ENCODE measurements at regions not wholly inside any gene's neighbourhood (a gene's known extent, or its start where the extent isn't known, plus 50 kb on each side); places are given as distances from the start of the nearest gene placed in this dataset.

DNA sequence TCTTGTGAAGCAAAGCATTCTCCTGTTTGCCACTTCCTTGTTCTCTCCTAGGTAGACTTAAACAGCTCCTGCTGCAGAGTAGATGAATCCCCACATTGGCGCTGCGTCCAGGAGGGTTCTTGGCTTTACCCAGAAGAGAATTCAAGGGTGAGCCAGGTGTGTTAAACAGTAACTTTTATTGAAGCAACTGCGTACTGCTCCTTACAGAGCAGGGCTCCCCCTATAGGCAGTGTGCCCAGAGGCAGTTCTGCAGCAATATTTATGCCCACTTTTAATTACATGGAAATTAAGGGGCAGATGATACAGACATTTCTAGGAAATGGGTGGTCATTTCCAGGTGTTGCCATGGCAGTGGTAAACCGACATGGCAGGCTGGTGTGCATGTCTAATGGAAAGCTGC lies 987.6 kb upstream of the RBFOX1 start:
- Mint-ChIP-seq H3K27ac (no peak overlapping the region), H3K36me3 (no peaks in the 10 kb centered on the region), H3K4me3 (no peak overlapping the region), H3K27me3 (no peaks in the 10 kb centered on the region), H3K4me1 (no peaks in the 10 kb centered on the region), H3K9me3 (peaks cover 14% of the 10 kb centered on the region)
- CTCF ChIA-PET, result no interaction called here
- no peak for DNase-seq

DNA sequence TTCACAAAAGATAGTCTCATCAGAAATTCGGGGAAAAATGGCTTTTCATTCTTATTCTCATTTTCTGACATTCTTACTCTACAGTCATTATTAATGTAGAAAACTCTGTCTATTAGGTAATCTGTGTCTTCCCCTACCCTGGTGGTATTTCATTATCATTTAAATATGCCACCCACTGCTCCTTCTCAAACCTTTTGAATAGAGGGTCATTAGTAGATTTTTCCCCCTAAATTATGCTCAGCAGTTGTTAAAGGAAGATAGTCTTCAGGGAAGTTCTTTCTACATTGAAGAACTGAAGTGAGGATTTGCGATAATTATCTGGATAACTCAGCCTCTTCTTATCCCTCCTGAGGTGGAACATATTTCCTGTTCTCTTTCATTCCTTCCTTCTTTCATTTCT lies 989.5 kb upstream of the RBFOX1 start:
- DNase-seq, result no peak
- no peaks in the 10 kb centered on the region for H3K4me1 Mint-ChIP-seq
- H3K9me3 Mint-ChIP-seq, result peaks cover 16% of the 10 kb centered on the region
- CTCF ChIA-PET, result no interaction called here
- H3K36me3 Mint-ChIP-seq, result no peaks in the 10 kb centered on the region
- H3K4me3 Mint-ChIP-seq, result no peak overlapping the region
- no peak overlapping the region for H3K27ac Mint-ChIP-seq
- no peaks in the 10 kb centered on the region for H3K27me3 Mint-ChIP-seq

DNA sequence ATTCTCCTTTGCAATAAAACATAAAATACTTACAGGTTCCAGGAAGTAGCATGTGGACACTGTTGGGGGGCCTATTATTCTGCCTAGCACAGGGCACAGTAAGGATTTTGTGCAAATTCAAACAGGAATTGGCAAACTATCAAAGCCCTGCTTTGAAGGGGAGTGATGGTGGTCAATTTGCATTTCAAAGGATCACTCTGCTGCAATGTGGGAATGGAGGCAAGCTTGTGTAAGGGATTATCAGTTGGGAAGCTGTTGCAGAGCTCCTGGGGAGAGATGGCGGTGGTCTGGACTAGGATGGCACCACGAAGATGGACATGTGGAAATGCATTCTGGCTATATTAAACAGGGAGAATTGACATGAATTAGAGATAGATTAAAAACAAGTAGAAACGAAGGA lies 990.7 kb upstream of the RBFOX1 start:
- Mint-ChIP-seq H3K4me3 (no peak overlapping the region), H3K36me3 (no peaks in the 10 kb centered on the region), H3K9me3 (peaks cover 19% of the 10 kb centered on the region), H3K4me1 (no peaks in the 10 kb centered on the region), H3K27me3 (no peaks in the 10 kb centered on the region), H3K27ac (no peak overlapping the region)
- DNase-seq, result no peak
- CTCF ChIA-PET, result no interaction called here

DNA sequence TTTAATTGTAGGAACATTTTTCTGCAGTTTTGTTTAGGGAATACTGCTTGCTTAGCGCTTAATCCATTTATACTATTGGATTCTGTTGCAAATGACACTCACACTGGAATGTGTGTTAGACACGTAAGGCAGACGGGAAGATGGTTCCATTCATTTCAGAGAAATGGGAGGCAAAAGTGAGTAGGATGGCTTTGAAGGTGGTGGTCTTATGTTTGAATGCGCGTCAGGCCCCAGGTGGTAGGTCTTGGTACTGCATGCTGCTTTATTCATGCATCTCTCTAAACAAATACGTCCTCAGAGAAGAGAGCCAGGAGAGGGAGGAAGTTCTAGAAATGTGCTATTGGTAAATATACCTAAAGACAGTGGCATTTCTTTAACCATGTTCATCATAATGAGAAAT lies 997.6 kb upstream of the RBFOX1 start:
- Mint-ChIP-seq H3K27me3 (no peaks in the 10 kb centered on the region), H3K9me3 (peaks cover 22% of the 10 kb centered on the region), H3K4me1 (no peaks in the 10 kb centered on the region), H3K4me3 (no peak overlapping the region), H3K36me3 (no peaks in the 10 kb centered on the region), H3K27ac (no peak overlapping the region)
- CTCF ChIA-PET, result no interaction called here
- DNase-seq, result no peak

DNA sequence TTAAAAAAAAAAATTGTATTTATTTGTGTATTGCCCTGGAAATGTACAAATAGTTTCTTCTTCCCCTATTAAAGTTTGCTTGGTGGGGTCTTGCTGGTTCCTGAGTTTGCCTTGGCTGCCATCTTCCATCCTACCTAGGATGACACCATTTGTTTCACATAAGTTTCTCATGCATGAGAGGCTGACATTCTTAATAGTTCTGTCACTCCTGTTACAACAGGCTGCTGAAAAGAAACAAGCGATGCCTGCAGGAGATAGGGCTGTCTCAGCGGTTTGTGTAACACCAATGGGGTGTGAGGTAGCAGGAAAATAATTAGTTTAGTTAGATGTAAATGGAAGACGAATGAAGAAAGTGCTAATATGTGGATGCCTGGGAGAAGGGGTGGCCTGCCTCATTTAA lies 1000.9 kb upstream of the RBFOX1 start:
- no peak overlapping the region for H3K27ac Mint-ChIP-seq
- H3K27me3 Mint-ChIP-seq, result no peaks in the 10 kb centered on the region
- no peak for DNase-seq
- CTCF ChIA-PET, result no interaction called here
- H3K4me1 Mint-ChIP-seq, result no peaks in the 10 kb centered on the region
- no peaks in the 10 kb centered on the region for H3K36me3 Mint-ChIP-seq
- H3K4me3 Mint-ChIP-seq, result no peak overlapping the region
- peaks cover 16% of the 10 kb centered on the region for H3K9me3 Mint-ChIP-seq

DNA sequence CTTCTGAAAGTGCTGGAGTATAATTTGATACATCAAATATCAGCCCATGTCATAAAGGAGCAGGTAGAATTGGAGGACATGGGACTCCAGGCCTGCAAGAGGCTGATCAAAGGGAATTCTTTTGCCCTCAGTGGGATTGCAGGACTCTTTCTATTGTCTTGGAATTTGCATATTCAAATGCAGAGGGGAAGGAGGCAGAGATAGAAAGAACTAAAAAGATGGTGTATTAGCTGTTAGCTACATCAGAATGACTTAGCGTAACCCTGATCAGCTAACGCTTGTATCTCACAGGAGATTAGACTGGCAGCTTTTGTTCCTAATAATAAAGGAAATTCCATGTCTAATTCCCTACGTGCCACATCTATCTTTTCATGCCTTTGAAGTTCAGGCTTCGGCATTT lies 1014.7 kb upstream of the RBFOX1 start:
- DNase-seq, result no peak
- Mint-ChIP-seq H3K4me3 (no peak overlapping the region), H3K27ac (no peak overlapping the region), H3K4me1 (no peaks in the 10 kb centered on the region), H3K9me3 (peaks cover 10% of the 10 kb centered on the region), H3K36me3 (no peaks in the 10 kb centered on the region), H3K27me3 (no peaks in the 10 kb centered on the region)
- CTCF ChIA-PET, result interaction anchor here (1.2 kb wide), 1 partner anchor 9 kb away, joined by 3 read pairs; no protein-coding TSS in a partner anchor

DNA sequence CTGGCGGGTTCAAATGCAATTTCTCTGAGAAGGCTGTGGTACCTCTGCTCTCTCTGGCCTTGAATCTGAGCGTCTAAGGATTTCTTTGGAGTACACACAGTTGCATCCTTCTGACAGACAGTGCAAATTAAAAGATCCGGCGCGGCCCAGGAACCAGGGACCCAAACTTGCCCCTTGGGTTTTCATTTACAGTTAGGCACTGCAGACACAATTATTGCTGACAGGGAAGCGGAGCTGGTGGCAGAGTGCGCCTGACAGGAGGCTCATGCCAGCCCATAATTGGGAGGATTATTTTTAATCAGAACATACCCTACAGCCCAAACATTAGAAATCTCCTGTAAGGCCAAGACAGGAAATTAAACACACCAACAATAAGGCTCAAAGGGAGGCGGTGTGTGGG lies 1023.4 kb upstream of the RBFOX1 start:
- no peak overlapping the region for H3K27ac Mint-ChIP-seq
- no peak for DNase-seq
- no peak overlapping the region for H3K4me3 Mint-ChIP-seq
- H3K36me3 Mint-ChIP-seq, result no peaks in the 10 kb centered on the region
- no peaks in the 10 kb centered on the region for H3K4me1 Mint-ChIP-seq
- no peaks in the 10 kb centered on the region for H3K27me3 Mint-ChIP-seq
- CTCF ChIA-PET, result interaction anchor here (1.1 kb wide), 1 partner anchor 8 kb away, joined by 3 read pairs; no protein-coding TSS in a partner anchor
- peaks cover 17% of the 10 kb centered on the region for H3K9me3 Mint-ChIP-seq

DNA sequence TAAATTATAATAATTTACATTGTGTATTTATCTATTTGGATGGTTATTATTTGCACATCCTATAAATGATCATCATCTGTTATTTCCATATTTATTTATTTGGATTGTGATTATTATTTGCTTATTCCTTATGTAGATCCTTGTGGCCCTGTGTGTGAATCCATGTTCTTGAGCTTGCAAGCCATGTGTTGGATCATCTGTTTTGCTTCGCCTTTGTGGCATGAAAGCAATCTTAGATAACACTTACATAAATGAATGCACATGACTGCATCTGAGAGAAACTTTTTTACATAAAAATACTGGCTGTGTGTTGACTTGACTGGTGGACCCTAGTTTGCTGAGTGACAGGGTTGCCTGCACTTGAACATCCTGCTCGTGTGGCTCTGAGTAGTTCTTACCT lies 1024.5 kb upstream of the RBFOX1 start:
- Mint-ChIP-seq H3K27me3 (no peaks in the 10 kb centered on the region), H3K36me3 (no peaks in the 10 kb centered on the region), H3K4me3 (no peak overlapping the region), H3K9me3 (peaks cover 17% of the 10 kb centered on the region), H3K27ac (no peak overlapping the region), H3K4me1 (no peaks in the 10 kb centered on the region)
- CTCF ChIA-PET, result no interaction called here
- no peak for DNase-seq

DNA sequence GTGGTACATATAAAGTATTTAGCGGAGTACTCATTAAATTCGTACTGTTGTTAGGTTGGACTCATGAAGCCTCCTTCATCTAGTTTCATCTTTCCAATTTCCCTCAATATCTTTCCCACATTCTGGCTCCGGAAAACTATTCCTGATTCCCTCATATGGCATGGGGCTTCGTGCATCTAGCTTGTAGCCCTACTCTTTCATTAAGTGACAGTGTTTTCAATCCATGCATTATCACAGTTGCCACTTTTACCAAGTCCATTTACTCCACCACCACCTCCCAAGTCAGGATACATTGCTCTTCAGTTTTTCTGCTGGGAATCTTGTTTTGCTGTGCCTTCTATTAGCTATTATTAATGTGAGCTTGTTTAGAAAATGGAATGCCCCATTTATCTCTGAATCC lies 1032.1 kb upstream of the RBFOX1 start:
- no peaks in the 10 kb centered on the region for H3K36me3 Mint-ChIP-seq
- no peak overlapping the region for H3K27ac Mint-ChIP-seq
- H3K9me3 Mint-ChIP-seq, result peaks cover 22% of the 10 kb centered on the region
- no peak overlapping the region for H3K4me3 Mint-ChIP-seq
- no peak for DNase-seq
- no peaks in the 10 kb centered on the region for H3K27me3 Mint-ChIP-seq
- CTCF ChIA-PET, result no interaction called here
- H3K4me1 Mint-ChIP-seq, result no peaks in the 10 kb centered on the region

DNA sequence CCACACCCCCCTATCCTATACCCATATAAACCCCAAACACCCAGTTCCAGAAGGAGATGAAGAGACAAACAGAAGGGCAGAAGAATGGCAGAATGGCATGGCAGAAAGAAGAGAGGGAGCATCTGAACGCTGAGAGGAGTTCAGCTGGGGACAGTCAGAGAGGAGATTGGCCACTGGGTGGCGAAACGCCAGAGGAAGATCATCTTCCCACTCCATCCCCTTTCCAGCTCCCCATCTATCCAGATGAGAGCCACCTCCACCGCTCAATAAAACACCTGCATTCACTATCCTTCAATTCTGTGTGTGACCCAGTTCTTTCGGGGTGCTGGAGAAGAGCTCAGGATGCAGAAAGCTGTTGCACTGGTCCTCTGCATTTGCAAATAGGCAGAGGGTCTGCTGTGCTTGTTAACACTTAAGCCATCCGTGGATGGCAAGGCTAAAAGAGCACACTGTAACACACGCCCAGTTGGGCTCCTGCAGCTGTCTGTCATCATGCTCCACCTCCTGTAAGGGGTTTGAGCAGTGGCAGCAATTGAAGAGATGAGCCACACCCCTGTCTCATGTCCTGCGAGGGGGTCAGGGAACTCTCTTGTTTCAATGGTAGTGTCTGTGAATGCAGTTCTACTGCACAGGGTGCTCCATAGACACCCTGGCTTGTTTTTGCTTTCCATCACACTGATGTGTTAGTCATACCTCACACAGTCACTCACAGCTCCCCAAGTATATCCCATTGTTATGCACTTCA lies 1034.8 kb upstream of the RBFOX1 start:
- Mint-ChIP-seq H3K27ac (no peak overlapping the region), H3K36me3 (no peaks in the 10 kb centered on the region), H3K9me3 (peaks cover 29% of the 10 kb centered on the region), H3K27me3 (no peaks in the 10 kb centered on the region), H3K4me1 (no peaks in the 10 kb centered on the region), H3K4me3 (no peak overlapping the region)
- CTCF ChIA-PET, result no interaction called here
- DNase-seq, result no peak

DNA sequence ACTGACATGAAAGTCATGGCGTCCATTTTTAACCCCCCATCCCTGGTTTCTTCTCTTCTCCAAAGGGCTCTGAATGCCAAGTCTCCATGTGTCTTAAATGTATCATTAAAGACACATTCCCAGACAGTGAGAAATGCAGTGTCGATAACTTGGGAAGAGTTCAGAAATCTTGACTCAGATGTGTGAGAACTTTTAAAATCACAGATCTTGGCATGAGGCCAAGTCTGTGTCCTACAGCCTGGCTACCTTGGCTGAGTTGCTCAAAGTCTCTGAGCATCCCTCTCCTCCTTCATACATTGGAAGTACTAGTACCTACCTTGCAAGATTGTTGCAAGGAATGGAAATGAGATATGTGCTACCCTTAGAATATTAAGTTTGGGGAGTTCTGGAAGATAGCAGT lies 1046.5 kb upstream of the RBFOX1 start:
- CTCF ChIA-PET, result no interaction called here

DNA sequence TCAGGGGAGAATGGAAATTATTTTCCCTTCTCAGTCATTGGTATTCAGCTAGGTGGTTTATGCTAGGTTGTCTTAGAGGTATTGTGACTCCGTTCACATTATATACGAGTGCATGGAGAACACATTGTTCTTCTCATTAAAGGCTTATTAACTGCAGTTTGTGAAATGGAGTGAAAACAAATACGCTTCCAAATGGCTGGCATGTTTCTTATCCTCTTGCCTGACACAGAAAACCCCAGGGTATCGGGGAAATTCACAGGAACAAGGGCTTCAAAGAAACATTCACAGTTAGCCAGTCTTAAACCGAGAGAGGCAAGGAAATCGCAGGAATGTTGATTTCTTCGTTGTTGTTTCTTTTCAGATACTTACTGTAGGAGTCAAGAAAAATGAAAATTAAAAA lies 1047.9 kb upstream of the RBFOX1 start:
- no peak overlapping the region for H3K27ac Mint-ChIP-seq

More for the DNA sequence above, 1046.5 kb upstream of the RBFOX1 start:
- H3K9me3 Mint-ChIP-seq, result peaks cover 15% of the 10 kb centered on the region
- no peaks in the 10 kb centered on the region for H3K27me3 Mint-ChIP-seq
- no peak for DNase-seq
- no peak overlapping the region for H3K4me3 Mint-ChIP-seq
- no peak overlapping the region for H3K27ac Mint-ChIP-seq
- H3K36me3 Mint-ChIP-seq, result no peaks in the 10 kb centered on the region
- no peaks in the 10 kb centered on the region for H3K4me1 Mint-ChIP-seq

DNA sequence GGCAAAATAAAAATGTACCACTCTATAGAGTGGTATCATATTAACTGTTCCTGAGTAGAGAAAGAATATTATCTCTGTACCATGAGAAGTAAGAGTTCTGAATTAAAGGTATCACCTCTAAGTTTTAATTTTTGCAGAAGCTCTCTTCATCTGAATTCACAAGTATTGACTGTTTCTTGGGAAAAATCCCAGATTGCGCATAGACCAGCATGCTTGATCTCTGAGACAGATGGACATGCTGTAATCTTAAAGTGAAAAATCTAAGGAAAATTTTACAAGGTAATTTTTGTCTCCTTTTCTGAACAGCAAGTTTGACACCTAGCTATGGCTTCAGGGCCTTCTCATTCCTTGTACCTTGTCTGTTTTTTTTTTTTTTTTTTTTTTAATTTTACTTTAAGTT lies 1050.7 kb upstream of the RBFOX1 start:
- H3K27ac Mint-ChIP-seq, result no peak overlapping the region
- no peak for DNase-seq
- no peaks in the 10 kb centered on the region for H3K4me1 Mint-ChIP-seq
- CTCF ChIA-PET, result no interaction called here
- H3K4me3 Mint-ChIP-seq, result no peak overlapping the region
- H3K36me3 Mint-ChIP-seq, result no peaks in the 10 kb centered on the region
- no peaks in the 10 kb centered on the region for H3K27me3 Mint-ChIP-seq
- peaks cover 21% of the 10 kb centered on the region for H3K9me3 Mint-ChIP-seq

More for the DNA sequence above, 1047.9 kb upstream of the RBFOX1 start:
- no peaks in the 10 kb centered on the region for H3K4me1 Mint-ChIP-seq
- H3K4me3 Mint-ChIP-seq, result no peak overlapping the region
- CTCF ChIA-PET, result no interaction called here
- peaks cover 16% of the 10 kb centered on the region for H3K9me3 Mint-ChIP-seq
- no peaks in the 10 kb centered on the region for H3K36me3 Mint-ChIP-seq
- DNase-seq, result no peak
- H3K27me3 Mint-ChIP-seq, result no peaks in the 10 kb centered on the region

DNA sequence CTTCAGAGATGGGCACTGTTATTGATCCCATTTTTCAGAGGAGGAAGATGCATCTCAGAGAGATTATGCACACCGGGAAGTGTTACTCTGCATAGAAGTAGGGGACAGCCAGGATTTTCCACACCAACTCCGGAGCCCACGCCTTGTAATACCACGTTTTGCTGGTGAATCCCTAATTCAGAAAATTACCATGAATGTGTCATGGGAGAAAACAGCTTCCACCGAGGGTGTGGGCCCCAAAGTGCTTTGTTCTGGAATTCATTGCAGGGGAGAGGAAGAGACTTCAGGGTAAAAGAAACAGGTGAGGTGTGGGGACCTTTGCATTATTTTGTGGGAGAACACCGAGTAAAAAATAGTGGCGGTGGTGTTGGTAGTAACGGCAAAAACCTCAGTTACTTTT lies 1051.4 kb upstream of the RBFOX1 start:
- Mint-ChIP-seq H3K4me1 (no peaks in the 10 kb centered on the region), H3K9me3 (peaks cover 20% of the 10 kb centered on the region), H3K36me3 (no peaks in the 10 kb centered on the region), H3K27ac (no peak overlapping the region), H3K27me3 (no peaks in the 10 kb centered on the region), H3K4me3 (no peak overlapping the region)
- CTCF ChIA-PET, result no interaction called here
- DNase-seq, result no peak

DNA sequence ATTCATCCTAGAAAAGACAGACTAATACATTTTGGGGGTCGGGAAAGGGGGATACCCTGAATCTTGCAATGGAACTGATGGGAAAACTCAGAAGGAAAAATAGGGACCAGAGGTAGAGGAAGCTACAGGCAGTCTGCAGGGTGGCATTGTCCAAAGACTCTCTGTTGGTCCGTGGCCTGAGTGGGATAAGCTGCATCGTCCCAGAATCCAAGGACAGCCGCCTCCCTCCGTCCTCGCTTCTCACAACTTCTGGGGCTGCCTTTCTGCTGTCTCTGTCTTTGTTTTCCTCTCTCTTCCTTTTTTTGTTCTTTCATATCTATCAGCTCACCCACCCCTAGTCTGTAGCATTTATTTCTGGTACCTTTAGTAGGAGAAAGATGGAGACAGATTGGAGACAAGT lies 1052.6 kb upstream of the RBFOX1 start:
- H3K4me1 Mint-ChIP-seq, result no peaks in the 10 kb centered on the region
- H3K36me3 Mint-ChIP-seq, result no peaks in the 10 kb centered on the region
- H3K27me3 Mint-ChIP-seq, result no peaks in the 10 kb centered on the region
- H3K4me3 Mint-ChIP-seq, result no peak overlapping the region
- DNase-seq, result no peak
- peaks cover 16% of the 10 kb centered on the region for H3K9me3 Mint-ChIP-seq
- no peak overlapping the region for H3K27ac Mint-ChIP-seq
- CTCF ChIA-PET, result no interaction called here

DNA sequence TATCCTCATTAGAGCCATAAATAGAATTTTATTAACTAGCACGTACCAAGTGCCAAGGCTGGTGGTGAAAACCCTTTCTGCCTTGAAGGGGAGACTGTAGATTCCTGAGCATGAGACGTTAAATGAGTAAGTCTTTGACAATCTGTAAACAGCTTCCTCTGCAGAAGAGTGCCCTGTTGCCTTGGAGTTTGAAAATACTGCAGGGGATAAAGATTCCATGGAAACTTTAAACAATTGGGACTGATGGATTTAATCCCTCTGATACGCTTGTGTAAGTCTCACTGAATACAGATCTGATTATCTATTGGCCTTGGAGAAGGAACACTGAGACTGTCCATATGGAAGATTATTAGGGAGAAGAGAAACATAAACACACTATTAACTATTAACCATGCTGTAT lies 1053.4 kb upstream of the RBFOX1 start:
- no peaks in the 10 kb centered on the region for H3K36me3 Mint-ChIP-seq

More for the DNA sequence above, 1053.4 kb upstream of the RBFOX1 start:
- Mint-ChIP-seq H3K9me3 (peaks cover 22% of the 10 kb centered on the region), H3K27ac (no peak overlapping the region), H3K4me3 (no peak overlapping the region), H3K27me3 (no peaks in the 10 kb centered on the region), H3K4me1 (no peaks in the 10 kb centered on the region)
- CTCF ChIA-PET, result no interaction called here
- DNase-seq, result no peak
